ENCODE measurements at regions not wholly inside any gene's neighbourhood (a gene's known extent, or its start where the extent isn't known, plus 50 kb on each side); places are given as distances from the start of the nearest gene placed in this dataset.

- no peak for TF ChIP-seq CTCF (conservative IDR thresholded peaks at IDR 0.05 in 1 of 2, IDR thresholded peaks at IDR 0.05 in 1 of 2; ENCODE audit: extremely low read depth in 1 of 2, insufficient read depth in 1 of 2, low read depth in 1 of 2, low read length in 2 of 2)
- no peak for TF ChIP-seq EZH2 (IDR thresholded peaks at IDR 0.05; ENCODE audit: borderline replicate concordance, low read length)
Measured at GRCh38 chr7:156060925-156061324, 248.7 kb upstream of the SHH start.

Data from mammary epithelial cell (primary cell).